ENCODE measurements at regions not wholly inside any gene's neighbourhood (a gene's known extent, or its start where the extent isn't known, plus 50 kb on each side); places are given as distances from the start of the nearest gene placed in this dataset.

DNA sequence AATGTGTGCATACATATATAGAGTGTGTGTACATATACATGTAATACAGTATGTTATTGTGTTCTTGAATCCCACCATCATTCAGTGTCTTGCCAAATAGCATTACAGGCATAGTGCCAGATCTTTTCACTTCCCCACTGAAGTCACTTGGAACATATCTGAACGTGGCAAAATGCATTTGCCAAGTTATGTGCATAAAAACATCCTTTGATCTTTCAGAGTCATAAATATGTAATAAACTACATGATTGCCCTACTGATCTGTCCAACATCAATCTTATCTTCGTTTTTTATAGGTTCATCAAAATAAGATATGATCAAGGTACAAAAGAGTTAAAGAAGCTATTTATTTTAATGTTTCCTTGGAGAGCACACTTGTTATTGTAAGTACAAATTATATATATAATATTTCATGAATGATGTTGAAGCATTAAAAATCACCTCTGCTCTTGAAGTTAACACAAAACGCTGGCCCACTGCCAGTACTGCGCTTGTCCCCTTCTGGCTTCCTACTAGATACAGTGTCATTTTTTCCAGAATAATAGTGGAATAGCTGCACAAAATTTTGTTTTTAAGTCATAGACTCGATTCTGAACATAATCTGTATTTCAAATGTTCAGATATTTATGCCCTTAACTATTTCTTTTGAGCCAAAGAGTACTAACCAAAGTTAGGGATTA lies 549.5 kb upstream of the ARRDC4 start:
- no peak for DNase-seq

DNA sequence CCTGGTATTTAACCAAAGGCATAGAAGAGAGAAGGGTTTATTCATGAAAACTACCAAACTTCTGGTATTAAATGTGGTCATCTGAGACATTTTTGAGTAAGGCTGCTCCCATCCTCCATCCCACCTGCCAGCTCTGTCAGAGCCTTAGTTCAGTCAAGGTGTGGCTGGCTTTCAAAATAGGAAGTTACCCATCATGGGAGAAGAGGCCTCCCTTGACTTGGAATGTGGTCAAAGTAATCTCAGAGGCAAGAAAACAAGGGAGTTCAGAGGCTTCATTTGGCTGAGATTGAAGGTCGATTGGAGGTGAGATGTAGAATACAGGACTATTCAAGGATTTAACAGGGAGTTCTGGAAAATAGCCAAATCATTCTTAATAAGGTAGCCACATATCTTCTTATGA lies 540.4 kb upstream of the ARRDC4 start:
- no peak for DNase-seq

DNA sequence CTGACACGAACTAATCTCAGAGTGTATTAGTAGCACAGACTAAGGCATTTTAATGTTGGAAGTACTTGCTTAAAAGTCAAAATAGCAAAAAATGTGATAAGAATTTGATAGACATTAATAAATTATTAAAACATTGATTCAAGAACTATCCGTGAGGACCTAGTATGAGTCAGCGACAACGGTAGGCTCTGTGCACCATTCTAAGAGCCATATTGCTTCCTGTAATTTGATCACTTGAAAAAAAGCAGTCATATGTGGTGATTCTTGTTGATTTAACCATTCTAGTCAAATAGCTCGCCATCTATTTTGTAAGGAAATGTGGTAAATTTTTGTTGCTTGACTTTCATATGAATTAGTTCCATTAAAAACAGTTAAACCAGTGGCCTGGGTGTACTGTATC lies 534.9 kb upstream of the ARRDC4 start:
- DNase-seq, result peak; percentile 74

DNA sequence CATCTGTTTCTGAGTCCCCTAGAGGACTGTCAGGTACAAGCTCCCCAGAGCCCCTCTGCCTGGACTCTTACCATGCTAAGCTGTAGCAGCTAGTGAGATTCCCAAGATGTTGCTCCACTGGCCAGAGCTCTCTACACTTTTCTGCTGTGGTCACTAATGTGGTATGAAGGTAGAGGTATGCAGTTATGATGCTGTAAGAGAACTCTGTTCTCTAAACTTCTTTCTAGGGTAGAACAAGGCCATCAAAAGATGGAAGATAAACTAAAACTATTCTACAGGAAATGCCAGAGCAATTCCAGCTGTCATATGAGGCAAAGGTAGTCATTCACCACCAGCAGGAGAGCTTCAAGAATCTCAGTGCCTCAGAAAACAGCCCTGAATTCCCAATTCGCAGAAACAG lies 517.4 kb upstream of the ARRDC4 start:
- DNase-seq, result no peak

DNA sequence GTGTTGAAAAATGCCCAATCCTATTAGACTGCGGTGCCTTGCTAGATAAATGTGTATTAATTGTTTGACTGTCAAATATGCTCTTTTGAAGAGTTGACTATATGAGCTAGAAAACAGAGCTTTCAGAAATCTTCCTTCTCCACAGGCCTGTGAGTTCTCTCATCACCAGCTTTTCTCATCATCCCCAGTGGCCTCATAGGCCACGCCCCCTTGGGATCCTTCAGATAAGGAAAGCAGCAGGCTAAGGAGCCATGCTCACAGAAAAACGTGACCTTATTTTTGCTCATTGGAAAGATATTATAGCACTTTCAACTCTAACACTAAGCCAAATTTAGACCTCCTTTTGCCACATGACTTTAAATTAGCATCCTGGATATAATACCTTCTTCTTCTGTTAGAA lies 514.4 kb upstream of the ARRDC4 start:
- no peak for DNase-seq

DNA sequence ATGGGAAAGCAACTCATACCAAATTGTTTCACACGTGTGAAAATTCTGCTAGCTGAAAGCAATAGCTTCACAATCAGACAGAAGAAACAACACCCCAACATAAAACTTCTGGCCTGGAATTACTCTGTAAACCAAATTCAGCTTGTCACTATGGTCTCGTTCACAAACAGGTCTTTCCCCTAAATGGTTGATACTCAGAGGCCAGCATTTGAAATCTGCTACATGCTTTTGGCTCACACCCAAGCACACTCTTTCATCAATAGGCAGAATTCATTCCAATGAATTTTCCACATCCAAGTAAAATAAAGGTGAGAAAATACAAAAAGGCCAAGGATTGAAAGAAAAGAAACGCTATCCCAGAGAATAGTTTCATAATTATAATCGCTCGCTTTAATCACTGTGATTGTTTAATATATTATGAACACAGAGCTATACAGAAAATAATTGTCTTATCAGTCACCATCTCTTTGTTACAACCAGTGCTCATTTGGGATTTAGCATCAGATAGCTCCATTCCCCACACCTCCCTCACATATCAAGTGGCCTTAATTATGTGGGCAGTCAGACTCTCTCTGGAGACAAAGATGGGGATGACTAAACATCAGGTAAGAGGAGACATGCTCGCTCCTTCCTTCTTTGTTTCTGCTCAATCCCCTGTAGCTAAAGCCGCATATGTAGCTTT lies 503.8 kb upstream of the ARRDC4 start:
- no peak for DNase-seq

DNA sequence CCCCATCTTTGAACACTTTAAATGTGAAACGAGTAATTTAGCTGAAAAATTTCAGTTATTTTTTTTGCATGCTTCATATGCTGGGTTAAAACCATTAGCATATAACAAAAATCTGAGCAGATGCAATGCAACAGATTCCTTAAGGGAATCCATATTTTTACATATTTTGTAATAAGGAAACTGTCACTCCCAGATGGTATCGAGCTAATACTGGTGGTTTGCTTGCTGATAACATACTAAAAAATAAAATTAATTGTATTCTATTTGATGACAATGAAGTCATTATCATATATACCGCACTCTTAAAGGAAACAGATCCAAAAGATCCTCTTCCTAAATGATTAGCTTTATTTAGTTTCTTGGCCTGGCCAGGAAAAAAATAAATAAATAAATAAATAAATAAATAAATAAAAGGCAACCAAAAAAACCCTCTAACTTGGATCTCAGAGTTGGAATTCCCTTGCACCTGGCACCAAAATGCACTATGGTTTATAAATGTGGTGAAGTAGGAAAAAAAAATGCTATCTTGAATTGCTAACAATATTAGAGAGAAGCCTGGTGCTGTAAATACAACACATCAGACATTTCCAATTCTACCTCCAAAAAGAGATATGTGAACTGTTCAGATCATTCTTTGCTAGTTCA lies 503.2 kb upstream of the ARRDC4 start:
- no peak for DNase-seq

DNA sequence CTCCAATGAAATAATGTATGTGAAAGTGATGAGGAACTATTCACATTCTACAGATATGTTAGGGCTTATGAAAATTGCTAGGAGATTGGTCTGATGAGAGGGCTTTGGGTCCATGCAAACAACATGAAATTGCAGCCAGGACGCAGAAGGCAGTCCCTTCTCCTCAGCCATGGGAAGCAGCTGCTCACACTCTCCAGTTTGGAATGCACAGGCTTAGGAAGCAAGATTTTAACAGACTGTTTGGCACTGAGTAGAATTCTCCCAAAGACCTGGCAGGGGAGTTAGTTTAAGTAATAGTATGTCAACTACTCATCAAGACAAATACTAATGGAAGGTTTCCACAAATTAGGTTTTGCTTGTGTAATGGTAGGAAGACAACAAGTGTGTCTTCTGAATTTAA lies 500.7 kb upstream of the ARRDC4 start:
- no peak for DNase-seq

DNA sequence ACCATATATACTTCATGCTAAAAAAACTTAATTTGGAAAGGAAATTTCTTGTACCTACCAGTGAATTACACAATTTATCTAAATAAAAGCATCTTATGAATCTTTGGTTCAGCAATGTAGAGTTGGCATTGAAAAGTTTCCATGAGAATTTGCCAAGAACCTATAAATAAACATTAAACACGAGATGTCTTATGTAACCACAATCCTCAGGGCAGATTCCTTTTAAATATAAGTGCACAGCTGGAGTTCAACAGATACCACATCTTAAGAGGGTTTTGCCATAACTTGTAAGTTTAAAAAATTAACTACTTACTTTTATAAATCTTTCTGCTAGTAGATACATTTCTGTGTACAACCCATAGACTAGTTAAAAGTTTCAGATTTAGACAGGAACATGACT lies 499.3 kb upstream of the ARRDC4 start:
- DNase-seq, result no peak

DNA sequence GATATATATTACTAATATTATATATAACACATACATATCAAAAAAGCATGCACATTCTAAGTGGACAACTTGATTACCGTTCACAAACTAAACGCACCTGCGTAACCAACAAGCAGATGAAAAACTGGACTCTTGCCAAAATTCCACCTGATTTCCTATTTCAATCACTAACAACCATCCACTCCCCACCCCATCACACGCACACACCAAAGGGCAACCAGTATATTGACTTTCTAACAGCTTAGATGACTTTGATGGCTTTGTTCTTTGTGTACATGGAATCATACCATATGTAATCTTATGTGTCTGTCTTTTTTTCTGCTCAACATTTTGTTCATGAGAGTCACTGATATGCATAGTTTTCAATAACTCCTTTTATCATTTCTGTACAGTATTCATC lies 496.8 kb upstream of the ARRDC4 start:
- DNase-seq, result no peak

DNA sequence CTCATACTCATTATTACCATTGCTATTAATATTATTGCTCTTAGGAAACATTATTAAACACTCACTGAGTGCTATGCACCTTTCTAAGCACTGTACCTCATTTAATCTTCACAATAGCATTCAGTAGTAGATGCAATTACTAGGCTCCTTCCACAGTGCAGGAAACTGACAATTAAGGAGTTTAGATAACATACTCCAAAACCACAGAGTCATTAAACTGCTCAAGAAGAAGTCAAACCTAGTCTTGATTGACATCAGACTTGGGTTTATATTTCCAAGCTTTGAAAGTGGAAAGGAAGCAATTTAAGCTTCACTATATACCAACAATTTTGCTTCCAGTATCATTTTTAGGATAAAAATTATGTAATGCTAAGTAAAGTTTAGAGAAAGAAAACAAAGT lies 490.1 kb upstream of the ARRDC4 start:
- no peak for DNase-seq

DNA sequence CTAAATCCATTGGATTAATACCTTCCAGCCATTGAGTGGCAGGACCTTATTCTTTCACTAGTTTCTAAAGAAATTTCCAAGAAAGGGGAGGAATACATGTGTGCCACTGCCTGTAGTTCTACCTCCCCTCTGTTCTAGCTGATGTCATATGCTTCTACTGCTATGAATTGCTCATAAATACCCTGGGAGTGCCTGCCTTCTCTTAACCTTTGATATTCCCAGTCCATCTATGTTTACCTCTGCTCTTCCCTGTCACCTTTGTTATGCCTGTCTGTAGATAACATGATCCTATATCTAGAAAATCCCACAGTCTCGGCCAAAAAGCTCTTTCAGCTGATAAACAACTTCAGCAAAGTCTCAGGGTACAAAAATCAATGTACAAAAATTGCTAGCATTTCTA lies 486.9 kb upstream of the ARRDC4 start:
- DNase-seq, result no peak

DNA sequence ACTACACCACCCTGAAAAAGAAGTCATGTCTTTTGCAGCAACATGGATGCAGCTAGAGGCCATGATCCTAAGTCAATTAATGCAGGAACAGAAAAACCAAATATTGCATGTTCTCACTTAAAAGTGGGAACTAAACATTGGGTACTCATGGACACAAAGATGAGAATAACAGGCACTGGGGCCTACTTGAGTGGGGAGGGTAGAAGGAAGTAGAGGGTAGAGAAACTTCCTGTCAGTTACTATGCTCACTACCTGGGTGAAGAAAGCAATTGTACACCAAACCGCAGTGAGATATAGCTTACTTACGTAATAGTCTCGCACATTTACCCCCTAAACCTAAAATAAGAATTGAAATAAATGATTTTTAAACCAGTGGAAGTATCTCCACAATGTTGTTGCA lies 480.5 kb upstream of the ARRDC4 start:
- DNase-seq, result no peak

DNA sequence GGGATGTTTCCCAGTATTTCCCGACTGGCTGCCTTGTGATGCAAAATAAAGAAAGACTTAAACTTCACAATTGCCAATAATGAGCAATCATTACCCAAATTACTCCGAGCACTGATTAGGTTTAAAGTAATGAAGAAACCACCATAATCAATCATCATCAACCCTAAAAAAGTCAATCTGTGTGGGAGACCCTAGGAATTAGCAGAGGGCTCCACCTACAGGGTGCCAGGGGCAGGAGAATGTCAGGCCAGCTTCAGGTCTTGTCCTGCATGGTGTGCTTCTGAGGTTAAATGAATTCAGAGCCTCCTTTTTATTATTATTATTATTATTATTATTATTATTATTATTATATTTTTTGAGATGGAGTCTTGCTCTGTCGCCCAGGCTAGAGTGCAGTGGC lies 478.0 kb upstream of the ARRDC4 start:
- DNase-seq, result peak; percentile 5

DNA sequence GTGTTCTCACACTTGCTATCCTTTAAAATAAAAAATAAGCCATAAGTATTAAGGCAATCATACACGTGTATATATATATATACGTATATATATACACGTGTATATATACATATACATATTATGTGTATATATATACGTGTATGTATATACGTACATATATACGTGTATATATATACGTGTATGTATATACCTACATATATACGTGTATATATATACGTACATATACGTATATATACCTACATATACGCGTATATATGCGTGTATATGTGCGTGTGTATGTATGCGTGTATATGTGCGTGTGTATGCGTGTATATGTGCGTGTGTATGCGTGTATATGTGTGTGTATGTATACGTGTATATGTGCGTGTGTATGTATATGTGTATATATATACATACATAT lies 477.3 kb upstream of the ARRDC4 start:
- DNase-seq, result no peak

DNA sequence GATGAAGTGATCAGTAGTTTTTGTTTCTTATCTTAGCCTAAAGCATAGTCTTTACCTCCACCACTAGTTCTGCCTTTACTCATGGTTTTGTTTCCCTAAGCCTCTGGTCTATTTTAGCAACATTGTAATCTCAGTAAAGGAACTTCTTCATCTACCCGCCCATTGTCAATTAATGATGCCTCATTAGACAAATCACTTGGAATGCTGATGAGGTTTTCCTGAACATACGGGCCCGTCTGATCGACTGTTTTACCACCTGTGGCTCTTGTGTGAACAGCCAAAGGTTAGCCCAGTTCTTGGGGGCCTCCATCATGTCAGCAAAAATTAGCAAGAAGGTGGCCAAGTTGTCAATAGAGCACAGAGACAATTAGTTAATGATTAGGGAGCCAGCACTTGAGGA lies 470.1 kb upstream of the ARRDC4 start:
- DNase-seq, result no peak

DNA sequence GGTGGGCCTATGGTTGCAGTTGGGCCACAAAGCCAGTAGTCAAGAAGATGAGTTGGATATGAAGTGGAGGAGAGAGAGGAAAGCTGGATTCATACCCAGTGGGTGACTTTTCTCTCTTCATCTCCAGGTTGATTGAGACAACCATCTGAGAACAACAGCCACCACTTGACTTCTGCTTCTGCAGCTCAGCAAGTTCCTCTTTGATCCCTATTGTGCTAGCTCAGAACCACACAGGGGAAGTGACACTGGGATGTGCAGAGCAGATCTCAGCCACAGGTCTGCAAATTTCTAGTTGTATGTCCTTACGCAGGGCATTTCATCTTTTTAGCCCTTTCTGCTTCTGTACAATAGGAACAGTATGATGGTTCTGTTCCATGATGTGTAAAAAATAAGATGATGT lies 459.2 kb upstream of the ARRDC4 start:
- no peak for DNase-seq

DNA sequence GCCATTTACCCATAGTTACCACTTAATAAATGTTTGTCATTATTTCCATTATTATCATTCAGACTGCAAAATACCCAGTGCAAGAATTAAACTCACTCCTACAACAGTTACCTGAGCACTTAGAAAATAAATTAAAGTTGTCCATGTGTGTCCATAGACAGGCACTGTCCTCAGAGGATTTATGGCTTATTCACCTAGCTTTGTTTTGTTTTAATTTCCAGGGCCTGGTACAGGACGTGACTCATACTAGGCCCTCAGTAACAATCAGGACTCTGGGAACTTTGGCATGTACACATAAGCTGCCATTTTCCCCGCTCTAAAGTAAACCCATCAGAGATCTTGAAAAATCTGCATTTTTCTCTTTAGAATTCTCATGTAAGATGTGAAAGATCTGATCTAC lies 458.5 kb upstream of the ARRDC4 start:
- DNase-seq, result no peak

DNA sequence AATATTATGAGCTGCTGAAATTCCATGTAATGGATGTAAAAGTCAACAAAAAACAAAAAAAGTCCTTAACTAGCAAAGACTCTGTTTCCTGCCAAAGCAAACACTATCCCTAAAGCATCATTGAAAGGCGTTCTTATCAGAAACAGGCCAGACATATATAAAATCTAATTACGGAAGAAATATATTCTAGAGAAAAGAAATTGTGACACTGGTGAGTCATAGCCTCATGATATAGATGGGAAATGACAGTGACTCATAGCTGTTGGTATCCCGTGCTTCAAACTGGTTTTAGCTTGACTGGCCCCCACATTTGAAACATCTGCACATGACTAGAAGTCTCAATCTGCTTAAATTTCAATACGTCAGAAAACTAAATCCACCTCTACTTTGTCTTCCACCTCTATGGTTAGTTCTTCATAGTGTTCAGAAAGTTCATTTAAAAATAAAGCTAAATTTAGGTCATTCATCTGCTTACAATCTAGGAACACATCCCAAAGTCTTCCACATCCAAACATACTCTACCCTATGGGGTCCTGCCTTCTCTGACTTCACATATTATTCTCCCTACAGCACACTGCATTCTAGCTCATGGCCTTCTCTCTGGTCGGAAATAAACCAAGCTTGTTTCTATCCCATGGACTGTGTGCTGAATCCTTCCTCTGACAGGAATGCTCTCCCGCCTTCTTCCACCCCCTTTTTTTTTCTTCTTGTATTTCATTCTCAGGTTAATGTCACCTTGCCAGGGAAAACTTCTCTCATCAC lies 456.3 kb upstream of the ARRDC4 start:
- no peak for DNase-seq

DNA sequence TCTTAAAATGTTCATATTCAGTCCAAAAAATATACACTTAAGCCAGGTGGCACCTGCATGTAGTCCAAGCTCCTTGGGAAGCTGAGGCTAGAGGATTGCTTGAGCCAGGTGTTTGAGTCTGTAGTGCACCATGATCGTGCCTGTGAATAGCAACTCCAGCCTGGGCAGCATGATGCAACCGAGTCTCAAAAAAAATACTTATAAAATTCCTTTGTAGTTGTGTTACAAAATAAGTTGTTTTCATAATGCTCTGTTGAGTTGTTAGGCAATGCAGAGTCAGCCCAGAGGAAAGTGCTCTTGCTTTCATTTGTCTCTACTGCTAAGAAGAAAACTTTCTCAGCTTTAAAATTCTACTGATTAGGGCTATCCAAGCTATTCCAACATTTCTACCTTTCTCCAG lies 442.8 kb upstream of the ARRDC4 start:
- DNase-seq, result no peak

DNA sequence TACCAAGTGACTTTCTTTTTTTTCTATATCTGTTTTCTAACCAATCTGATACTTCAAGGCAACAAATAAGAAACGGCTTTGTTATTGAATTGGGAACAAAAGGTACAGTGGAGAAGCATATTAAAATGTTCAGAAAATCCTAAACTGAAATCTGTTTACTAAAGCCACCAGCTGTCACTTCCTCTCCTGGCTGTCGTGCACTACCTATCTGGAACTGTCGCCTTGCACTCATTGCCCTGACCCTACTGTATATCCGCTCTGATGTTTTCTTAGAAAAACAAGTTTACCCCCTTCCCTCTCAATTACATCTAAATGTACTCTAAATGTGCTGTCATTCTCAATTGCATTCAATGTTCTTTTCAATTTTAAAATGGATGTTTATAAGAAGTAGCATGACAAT lies 439.8 kb upstream of the ARRDC4 start:
- DNase-seq, result no peak

DNA sequence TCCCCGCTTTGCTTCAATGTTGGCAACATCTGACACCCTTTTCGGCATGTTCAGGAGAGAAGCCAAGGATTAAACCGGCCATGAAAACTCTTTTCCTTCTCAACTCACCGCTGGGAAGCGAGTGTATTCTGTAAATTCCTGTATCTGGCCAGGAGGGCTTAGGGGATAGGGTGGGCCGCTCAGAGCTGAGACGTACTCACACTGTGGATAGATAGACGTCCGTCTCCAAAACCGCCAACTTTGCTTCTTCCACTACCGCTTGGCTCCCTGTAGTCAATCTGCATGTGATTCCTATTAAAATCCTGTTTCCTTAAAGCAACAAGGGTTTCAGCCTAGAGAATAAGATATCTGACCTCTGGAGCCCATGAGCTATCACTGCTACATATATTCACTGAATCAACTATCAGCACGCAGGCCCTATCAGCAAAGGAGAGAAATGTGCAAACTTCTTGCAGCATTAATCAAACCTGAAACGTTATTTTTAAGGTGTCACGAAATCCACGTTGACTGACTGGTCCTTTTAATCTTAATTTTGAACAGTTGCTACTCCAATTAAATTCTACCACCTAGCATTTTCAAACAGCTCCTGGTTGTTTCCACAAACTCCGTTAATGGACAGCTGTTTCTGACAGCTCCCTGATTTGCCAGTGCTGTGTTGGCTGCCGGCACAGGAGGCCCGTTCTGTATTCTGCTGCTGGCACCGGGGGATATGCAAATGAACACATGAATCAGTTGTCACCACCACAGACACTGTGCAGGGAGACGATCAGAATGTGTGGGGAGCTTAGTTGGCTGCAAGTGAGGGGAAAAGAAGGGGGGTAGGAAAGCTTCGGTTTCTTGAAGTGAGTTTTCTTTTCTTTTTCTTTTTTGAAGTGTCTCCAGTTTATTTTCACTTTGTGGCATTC lies 438.9 kb upstream of the ARRDC4 start:
- DNase-seq, result no peak

DNA sequence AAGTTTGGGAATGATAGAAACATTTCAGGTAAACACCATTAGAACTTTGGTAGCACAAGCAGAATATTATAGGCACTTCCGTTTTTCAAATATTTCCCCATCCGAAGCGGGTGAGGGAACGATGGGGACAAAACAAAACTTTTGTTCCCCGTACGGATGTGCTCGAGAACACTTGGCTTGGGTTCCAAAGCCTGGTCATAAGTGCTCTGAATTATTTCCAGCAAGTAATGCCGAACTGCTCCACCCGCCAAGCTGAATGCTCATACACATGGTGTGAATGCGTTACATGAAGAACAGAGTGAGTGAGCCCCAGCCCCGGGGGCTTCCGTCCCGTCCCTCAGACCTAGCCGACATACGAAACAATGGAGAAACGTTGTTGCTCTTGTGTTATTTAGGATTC lies 438.2 kb upstream of the ARRDC4 start:
- no peak for DNase-seq

Data from NCI-H524 treated with DMSO at 0.1 percent for 48 hours (cell line).